ENCODE measurements at regions not wholly inside any gene's neighbourhood (a gene's known extent, or its start where the extent isn't known, plus 50 kb on each side); places are given as distances from the start of the nearest gene placed in this dataset.
"Not testable (repeated sequence)": the region's sequence is repeated elsewhere in the genome, so short reads cannot be mapped to it uniquely, and the experiment has no call there.

GRCh38 chr1:54474310-54475251 lies 68.4 kb upstream of the SSBP3 start:
- no peak for DNase-seq

- DNase-seq, result no peak
Measured at GRCh38 chr1:54471588-54471987, 65.4 kb upstream of the SSBP3 start.

- not testable (repeated sequence) for DNase-seq
Measured at GRCh38 chr1:54469444-54469843, 63.2 kb upstream of the SSBP3 start.

GRCh38 chr1:54468288-54469084 lies 62.3 kb upstream of the SSBP3 start:
- not testable (repeated sequence) for DNase-seq

- DNase-seq, result no peak
Measured at GRCh38 chr1:54465351-54465811, 59.2 kb upstream of the SSBP3 start.

- no peak for DNase-seq
Measured at GRCh38 chr1:54464477-54465146, 58.4 kb upstream of the SSBP3 start.

GRCh38 chr1:54464031-54464476 lies 57.9 kb upstream of the SSBP3 start:
- no peak for DNase-seq

- DNase-seq, result no peak
Measured at GRCh38 chr1:54463259-54464030, 57.3 kb upstream of the SSBP3 start.

- no peak for DNase-seq
Measured at GRCh38 chr1:54462597-54463258, 56.5 kb upstream of the SSBP3 start.

- DNase-seq, result peak; percentile 36
Measured at GRCh38 chr1:54461731-54462596, 55.8 kb upstream of the SSBP3 start.

GRCh38 chr1:54460861-54461387 lies 54.7 kb upstream of the SSBP3 start:
- DNase-seq, result no peak

GRCh38 chr1:54460351-54460750 lies 54.2 kb upstream of the SSBP3 start:
- DNase-seq, result no peak

GRCh38 chr1:54459726-54460191 lies 53.6 kb upstream of the SSBP3 start:
- peak; percentile 47 for DNase-seq

- no peak for DNase-seq
Measured at GRCh38 chr1:54459140-54459539, 52.9 kb upstream of the SSBP3 start.

- DNase-seq, result no peak
Measured at GRCh38 chr1:54456921-54457529, 50.8 kb upstream of the SSBP3 start.

GRCh38 chr1:54456361-54456760 lies 50.2 kb upstream of the SSBP3 start:
- peak; percentile 79 for DNase-seq

Data from fibroblast of skin of right biceps (primary cell).